SKM-1 treated with dmso at 0.1 percent for 144 hours (cell line): ENCODE measurements at regions not wholly inside any gene's neighbourhood (a gene's known extent, or its start where the extent isn't known, plus 50 kb on each side); places are given as distances from the start of the nearest gene placed in this dataset.
"Not testable (repeated sequence)": the region's sequence is repeated elsewhere in the genome, so short reads cannot be mapped to it uniquely, and the experiment has no call there.

Source experiments
- DNase-seq: peaks from one replicate; lab custom pipeline; 2025; ENCODE audit not compliant: unreplicated experiment; lab: John Stamatoyannopoulos, UW

DNA sequence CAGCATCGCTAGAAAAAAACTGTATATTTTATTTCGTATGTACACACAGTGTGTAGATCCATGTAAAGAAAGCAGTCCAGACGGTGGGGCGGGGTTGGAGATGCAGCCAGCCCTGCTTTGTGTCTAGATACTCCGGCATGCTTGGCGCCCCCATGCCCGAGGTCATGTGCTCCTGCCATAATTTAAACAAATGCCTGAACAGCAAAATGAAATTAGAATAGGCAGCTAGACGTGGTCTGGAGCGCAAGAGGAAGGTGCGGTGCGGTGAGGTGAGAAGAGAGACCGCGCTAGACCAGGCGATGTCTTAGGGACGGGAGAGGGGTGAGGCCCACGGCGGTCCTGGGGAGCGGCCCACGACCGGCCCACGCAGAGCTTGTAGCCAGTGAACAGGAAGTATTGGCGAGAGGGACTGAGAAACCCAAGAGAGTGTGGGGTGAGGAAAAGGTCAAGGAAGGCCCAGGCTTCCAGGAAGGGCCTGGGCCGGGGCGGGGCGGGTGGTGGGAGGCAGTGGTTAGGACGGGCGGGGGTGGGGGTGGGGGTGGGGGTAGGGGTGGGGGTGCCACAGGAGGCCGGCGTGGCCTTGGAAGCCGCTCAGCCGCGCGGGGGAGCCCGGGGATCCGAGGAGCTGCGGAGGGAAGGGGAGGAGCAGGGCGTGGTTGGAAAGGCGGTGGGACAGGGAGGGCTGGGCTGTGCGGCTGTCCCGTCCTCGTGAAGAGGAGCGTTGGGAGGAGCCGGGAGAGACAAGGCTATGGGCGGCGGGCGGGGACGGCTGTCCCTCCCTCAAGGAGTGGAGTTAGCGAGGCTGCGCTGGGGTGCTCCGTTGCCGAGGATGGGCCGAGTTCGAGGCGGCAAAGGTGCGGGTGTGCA is 254.7 kb upstream of the SGCG start:
- DNase-seq: no peak

DNA sequence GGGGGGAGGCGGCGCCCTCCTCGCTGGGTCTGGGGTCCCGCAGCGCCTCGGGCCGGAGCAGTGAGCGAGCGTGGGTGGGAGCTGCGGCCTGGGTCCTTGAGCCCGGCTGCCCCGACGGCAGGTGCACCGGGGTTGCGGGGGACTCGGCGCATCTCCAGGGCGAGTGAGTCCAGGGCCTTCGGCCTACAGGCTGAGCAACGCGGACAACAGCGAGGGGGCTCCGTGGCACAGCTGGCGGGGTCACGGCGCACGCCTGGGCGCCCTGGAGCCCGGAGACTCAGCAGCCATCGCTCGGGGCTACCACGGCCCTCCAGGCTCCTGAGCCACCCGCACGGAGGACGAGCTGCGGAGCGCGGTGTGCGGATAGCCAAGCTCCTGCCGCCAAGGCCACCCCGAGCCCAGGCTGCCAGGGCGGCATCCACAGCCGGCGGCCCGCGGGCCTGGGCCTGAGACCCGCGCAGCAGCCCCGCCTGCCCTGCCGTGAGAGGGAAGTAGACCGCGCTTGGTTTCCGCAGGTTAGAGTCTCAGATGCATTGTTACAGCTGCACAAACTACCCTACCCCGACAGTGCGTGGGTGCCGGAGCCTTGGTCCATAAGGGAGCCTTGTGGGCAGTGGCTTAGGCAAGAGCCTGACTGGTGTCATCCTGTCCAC is 253.9 kb upstream of the SGCG start:
- DNase-seq: no peak

DNA sequence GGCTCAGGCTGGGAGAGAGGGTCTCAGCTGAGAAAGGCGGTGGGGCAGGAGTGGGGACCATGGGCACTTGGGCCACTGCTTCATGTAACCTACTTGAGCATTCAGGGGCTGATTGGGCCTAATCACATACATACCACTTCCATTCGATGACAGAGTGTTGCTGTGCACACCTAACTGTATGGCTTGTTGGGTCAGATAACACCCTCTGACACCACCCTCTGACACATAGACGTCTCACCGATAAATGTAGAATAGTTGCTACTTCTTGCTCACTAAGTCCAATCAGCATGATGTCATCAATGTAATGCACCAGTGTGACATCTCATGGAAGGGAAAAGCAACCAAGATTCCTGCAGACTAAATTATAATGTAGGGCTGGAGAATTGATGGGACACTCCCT is 252.9 kb upstream of the SGCG start:
- not testable (repeated sequence) for DNase-seq

DNA sequence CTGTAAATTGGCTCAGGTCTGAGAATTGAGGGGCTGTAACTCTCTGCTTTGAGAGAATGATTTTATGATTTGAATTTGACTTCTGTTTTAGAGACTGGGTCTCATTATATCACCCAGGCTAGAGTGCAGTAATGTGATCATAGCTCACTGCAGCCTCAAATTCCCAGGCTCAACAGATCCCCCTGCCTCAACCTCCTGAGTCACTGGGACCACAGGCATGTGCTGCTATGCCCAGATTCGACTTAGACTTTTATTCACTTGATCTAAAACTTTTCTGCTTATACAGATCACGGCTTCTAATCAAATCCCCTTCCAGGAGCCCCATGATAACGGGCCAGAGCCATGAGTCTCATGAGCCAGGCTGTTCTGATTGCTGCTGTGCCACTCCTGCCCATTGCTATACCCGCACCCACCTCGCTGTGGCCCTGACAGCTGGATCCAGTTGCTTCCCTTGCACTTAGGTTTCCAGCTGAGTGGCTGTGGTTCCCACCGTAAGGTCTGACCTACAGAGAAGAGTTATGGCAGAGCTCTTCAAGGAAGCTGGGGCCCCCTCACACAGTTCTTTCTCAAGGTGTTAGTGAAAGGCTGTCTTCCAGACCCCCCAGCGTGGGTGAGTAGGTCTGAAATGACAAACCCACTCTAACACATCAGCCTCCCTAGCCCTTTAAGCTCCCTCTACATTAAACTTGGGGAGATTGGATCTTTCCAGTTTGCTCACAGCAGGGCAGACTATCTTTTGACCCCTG is 251.2 kb upstream of the SGCG start:
- DNase-seq: no peak

DNA sequence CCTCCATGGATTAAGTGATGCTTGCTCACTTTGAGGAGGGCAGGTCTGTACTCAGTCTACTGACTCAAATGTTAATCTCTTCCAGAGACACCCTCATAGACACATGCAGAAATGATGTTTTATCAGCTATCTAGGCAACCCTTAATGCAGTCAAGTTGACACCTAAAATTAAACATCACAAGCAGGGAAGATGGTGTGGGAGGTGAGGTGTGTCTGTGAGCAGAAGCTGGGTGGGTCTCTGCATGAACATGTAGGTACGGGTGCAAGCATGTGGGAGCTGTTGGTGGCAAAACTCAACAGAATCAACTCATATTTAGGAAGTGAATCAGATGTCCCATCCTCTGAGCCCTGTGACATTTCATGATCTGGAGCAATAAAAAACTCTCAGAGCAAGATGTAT is 249.2 kb upstream of the SGCG start:
- no peak for DNase-seq

DNA sequence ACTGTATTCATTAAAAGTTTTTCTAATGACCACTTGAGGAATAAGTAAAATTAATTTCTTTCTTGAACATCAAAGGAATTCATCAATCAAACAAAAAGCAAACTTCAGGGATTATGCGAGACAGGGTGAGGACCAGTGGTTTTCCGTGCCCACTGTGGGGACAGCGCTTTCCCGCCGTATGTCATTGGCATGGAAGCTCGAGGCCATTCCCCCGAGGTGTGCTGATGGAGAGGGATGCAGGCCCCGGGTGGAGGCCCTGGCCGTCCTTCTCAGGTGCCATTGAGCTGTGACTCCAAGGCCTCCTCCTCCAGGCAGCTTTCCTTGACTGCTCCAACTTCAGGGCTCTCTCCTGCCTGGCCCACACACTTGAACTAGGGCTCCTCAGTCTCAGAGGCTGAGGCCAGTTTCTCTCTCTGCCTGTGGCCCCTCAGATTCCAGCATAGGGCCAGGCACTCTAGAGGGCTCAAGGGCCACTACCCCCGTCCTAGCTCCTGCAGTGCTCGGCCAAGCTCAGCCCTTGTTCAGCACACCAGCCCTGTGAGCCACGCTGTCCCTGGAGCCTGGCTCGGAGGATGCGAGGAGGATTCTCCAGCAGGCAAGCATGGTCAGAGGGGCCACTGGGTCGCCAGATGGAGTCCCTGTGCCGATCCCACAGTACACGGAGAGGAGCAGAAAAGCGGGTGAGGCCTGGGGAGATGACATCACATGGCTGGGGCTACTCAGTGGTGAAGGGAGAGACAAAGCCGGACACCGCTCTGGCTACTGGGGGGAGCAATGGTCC is 248.0 kb upstream of the SGCG start:
- DNase-seq: not testable (repeated sequence)

DNA sequence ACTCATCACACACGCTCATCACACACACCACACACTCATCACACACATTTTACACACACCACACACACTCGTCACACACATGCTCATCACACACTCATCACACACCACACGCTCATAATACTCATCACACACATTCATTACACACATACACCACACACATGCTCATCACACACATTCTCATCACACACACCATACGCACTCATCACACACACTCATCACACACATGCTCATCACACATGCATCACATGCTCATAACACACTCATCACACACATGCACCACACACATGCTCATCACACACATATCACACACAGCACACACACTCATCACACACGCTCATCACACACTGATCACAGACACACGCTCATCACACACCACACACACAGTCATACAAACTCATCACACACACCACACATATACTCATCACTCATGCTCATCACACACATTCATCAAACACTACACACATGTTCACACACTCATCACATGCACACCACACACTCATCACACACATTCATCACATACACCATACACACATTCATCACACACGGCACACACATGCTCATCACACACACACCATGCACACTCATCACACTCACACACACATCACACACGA is 247.1 kb upstream of the SGCG start:
- DNase-seq: no peak

DNA sequence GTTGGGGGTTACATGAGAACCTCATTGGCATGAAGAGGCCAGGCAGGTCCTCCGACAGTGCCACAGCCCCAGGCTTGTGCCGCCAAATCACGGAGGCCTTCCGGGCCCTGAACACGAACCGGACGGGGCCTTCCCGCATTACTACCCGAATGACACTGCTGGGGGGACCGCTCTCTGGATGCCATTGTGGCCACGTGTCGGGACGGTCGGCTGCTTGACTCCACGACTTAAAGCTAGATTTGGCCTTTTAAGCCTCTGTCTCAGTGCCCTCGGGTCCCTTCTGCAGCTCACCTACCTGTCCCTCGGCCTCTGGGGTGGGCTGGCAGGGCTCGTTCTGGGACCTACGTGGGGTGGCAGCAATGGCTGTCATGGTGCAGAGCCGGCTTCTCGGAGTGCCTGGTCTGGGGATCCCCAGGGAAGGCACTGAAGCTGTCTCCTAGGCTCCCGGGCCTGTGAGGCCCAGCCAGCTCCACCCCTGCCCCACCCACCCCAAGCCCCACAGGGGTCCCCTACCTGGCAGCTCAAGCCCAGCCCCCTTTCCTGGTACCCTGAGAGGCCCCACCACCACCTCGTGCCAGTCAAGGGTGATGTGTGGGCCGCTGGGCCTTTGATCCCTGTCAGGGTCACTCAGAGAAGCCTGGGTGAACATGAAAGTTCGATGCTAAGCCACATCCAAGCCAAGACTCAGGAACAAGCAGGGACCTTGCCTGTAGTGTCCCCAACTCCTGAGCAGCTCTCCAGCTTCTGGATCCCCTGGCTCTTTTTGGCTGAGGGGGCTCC is 245.8 kb upstream of the SGCG start:
- DNase-seq: no peak

DNA sequence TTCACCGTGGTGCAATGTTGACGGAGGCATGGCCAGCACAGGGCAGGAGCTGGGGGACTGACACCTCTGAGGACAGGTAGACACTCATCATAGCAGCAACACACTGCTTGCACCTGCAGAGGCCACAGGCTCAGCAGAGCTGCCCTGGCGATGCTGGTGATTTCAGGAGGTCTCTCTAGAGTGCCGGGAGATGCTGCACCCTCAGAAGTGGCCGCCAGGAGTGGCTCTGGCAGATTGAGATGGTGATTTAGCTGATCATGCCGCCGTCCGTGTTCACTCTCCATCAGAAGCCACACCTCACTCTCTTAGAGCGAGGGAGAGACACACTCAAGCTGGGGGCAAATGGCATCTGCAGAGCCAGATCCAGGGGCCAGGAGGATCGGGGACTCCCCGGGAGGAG is 244.6 kb upstream of the SGCG start:
- no peak for DNase-seq

DNA sequence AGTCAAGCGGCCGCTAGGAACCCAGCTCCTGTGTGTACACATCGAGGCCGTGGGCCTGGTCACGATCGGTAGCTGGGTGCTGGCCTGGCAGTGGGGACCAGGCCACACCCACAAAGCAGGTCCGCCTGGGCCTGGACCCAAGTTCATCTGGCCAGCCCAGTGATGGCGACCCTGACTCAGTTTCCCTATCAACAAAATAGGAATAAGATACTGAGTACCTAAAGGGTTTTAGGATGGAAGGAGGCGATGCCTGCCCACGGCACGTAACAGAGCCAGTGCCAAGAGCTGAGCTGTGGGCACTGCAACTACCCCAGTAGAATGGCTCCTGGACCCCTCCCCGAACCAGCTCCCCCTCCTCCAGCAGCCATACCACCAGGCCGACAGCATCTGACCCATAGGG is 243.5 kb upstream of the SGCG start:
- no peak for DNase-seq

DNA sequence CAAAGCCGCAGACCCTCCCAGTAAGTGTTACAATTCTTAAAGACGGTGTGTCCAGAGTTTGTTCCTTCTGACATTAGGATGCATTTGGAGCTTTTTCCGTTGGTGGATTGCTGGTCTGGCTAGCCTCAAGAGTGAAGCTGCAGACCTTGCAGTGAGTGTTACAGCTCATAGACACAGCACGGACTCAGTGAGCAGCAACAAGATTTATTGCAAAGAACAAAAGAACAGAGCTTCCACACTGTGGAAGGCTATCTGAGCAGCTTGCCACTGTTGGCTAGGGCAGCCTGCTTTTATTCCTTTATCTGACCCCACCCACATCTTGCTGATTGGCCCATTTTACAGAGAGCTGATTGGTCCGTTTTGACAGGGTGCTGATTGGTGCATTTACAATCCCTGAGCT is 242.8 kb upstream of the SGCG start:
- DNase-seq: no peak

DNA sequence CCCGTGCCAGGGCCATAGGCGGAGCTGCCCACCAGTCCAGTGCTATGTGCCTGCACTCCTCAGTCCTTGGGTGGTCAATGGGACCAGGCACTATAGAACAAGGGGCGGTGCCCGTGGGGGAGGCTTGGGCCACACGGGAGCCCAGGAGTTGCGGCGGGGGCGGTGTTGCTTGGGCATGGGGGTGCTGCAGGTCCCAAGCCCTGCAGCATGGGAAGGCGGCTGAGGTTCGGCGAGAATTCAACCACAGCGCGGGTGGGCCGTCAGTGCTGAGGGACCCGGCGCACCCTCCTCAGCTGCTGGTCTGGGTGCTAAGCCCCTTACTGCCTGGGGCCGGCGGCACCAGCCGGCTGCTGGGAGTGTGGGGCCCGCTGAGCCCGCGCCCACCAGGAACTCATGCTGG is 242.2 kb upstream of the SGCG start:
- DNase-seq: no peak

DNA sequence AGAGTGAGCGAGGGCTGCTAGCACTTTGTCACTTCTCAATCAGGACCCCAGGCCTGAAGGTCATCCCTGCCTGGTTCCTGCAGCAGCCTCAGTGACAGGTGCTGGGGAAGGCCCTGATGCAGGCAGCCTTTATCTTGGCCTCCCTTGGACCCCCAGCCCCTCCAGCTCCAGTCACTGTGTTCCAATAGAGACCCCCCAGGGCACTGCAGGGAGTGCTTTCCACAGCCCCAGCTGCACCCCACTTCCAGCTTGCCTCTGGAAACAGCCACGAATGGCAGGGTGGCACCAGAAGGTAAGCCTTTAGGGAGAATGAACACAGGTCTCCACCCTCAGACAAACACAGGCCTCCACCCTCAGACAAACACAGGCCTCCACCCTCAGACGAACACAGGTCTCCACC is 241.6 kb upstream of the SGCG start:
- DNase-seq: no peak

DNA sequence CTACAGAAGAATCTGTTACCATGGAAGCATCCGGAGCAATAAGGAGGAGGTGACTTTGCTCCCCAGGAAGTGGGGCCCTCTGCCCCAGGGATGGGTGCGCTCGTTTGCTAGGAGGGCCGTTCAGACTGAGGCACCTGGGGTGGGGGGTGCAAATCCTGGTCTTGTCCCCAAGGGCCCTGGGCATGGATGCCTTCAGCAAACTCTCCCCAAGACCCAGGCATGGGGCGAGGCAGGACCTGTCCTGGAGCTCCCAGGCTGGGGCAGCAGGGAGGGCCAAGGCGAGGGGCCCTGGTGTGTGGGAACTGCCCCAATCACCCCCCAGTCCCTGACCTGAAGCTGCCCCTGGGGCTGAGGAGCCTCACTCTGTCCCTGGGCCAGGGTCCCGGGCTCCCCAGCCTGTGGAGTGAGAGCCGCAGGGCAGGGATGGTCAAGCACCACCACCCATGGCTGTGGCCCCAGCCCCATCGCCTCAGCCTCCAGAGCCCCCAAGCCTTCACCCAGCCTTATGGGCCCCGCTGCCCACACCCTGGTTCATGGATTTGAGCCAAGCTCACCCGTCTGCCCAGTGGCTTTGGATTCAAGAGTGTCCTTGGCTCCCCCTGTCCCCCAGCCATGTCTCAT is 240.6 kb upstream of the SGCG start:
- no peak for DNase-seq

DNA sequence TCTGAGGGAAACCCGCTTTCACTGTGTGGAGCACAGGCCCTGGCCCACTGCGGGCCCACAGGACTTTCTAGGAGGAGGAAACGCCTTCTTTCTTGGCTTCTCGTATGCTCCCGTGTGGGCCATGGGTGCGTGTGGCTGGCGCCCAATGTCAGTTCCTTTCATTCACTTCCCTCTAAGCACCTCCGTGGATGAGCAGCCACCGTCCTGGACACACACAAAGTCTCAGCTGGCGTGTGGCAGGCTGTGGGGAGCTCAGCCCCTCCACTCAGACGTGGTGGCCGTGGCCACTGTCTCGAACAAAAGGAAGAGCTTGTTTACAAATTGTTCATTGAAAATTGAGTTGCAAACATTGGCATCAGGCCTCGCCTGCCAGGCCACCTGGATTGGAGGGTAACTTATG is 240.0 kb upstream of the SGCG start:
- DNase-seq: no peak

DNA sequence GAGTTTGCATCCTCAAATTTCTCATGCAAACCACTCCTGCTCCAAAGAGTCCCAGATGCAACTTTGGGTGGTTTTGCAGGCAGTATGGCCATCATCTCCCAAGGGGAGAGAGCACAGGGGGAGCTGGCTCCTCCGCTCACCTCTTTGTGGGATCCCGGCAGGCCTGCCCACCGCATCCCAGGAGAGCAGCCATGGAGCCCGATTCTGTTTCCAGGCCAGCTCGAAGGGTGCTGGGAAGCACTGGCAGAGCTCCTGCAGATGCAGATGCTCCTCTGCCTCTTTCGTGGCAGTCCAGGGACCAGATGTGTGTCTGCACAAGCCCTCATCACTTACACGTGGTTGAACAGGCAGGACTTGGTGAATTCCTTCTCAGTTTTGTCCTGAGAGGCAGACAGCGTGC is 239.3 kb upstream of the SGCG start:
- DNase-seq: not testable (repeated sequence)

DNA sequence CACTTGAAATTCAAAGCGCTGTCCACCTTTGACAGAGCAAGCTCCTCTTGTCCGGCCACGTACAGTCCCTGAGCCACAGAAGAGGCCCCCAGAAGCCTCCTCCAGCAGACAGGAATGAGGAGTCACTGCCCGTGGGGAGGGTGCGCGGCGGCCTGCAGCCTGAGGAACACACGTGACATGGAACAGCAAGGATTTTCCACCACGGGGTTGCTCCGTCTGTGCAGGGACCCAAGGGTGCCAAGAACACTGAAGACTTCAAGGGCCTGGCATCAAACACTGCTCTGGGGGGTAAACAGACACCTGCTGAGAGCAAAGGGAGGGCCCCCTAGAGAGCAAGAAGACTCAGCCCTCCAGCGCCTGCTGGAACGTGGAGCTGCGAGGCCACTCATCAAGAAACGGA is 237.9 kb upstream of the SGCG start:
- not testable (repeated sequence) for DNase-seq

DNA sequence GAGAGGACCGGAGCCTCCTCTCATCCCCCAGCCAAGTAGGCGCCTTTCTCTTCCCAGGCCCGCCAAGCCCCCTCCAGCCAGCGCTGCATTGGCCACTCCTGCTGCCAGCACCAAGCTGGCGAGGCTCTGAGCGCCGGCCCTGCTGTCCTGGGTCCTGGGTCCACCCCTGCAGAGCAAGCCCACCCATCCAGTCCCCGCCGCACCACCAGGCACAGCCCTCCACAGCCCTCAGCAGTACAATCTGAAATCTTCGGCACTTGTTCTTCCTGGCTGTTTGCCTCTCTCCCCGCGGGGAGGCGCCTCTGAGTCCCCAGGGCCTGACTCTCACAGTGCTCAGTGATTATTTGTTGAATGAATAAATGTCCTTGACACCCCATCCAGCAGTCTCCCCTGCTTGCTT is 236.4 kb upstream of the SGCG start:
- no peak for DNase-seq
